ENCODE measurements at regions not wholly inside any gene's neighbourhood (a gene's known extent, or its start where the extent isn't known, plus 50 kb on each side); places are given as distances from the start of the nearest gene placed in this dataset.

DNA sequence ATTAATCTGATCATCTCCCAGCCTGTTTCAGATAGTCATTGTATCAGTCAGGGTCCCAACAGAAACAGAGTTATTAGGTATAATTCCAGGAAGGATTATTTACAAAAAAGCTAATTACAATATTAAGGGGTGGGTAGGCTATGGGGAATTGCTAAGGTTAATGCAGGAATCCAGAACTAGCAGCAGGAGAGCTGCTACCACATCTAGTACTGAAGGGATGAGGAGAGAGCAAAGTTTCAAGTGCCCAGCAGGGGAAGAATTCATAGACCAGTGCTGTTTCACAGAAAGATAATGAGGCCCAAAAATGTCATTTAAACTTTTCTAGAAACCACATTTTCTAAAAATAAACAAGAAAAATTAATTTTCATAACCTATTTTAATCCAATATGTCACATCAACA lies 284.2 kb downstream of the HACE1 start:
- no peak for TF ChIP-seq POLR2A (IDR thresholded peaks at IDR 0.05; ENCODE audit: low read length)
- TF ChIP-seq GATA1 (IDR thresholded peaks at IDR 0.05; ENCODE audit: low read depth, low read length): no peak

DNA sequence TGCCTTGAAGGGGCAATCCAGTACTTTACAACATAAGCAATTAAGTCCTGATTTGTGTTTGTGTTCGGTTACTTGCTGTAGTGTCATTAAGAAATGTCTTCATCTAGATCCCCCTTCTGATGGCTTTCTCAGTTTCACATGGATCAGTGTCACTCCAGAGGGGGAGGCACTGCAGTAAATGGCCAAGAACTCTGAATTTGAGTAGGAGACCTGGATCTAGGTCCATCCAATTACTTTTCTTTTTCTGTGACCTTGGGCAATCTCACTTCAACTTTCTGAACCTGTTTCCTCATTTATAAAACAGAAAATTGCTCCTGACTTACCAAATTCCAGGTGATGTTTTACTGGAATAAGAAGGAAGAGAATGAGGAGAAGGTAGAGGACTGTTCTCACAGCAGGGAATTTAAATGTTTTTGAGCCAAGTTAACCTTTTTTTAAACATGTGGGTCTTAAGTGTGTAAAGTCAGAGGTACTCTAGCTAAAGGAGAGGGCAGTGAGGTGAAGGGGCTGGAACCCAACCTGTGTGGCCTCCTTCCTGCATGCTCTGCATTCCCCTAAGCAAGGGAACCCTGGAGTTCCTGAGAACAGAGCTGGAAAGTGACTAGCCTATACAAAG lies 285.5 kb downstream of the HACE1 start:
- TF ChIP-seq GATA1 (IDR thresholded peaks at IDR 0.05; ENCODE audit: low read depth, low read length): no peak
- TF ChIP-seq POLR2A (IDR thresholded peaks at IDR 0.05; ENCODE audit: low read length): no peak
- no peak for DNase-seq

More for the DNA sequence above, 284.2 kb downstream of the HACE1 start:
- no peak for DNase-seq

DNA sequence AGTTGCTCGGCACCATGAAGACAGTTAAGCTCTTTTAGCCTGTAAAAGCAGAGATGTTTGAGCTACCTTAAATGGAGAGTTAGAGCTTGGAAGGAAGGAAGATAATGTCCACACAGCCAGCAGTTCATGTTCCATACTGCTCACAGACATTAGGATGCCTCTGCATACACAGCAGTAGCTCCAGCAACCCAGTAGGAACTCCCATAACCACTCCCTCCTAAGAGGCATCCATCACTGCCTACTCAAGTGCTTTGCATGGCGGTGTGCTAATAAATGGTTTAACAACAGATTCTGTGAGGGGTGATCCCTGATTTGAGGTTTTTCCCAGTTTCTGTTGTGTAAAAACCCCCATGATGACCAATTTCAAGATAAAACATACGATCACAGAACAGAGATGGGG lies 286.4 kb downstream of the HACE1 start:
- no peak for DNase-seq
- TF ChIP-seq GATA1 (IDR thresholded peaks at IDR 0.05; ENCODE audit: low read depth, low read length) (no peak), POLR2A (IDR thresholded peaks at IDR 0.05; ENCODE audit: low read length) (no peak)

DNA sequence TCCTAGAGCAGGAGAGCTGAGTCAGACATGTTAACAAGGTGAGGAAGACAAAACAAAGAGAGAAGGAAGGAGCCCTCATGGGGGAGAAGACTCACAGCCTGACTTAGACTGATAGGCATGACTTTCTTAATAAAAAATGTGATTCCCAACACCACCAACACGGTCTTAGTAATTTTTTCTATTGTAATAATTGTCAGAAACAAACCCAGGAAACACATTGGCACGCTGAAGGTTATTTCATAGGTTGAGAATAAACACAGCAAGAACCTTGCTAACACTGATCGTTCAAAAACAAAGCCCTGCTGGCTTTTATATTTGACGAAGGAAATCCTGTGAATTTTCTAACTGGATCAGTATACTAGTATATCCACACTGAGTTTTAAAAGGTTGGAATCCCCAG lies 286.8 kb downstream of the HACE1 start:
- TF ChIP-seq GATA1 (IDR thresholded peaks at IDR 0.05; ENCODE audit: low read depth, low read length) (no peak), POLR2A (IDR thresholded peaks at IDR 0.05; ENCODE audit: low read length) (no peak)
- DNase-seq: no peak

DNA sequence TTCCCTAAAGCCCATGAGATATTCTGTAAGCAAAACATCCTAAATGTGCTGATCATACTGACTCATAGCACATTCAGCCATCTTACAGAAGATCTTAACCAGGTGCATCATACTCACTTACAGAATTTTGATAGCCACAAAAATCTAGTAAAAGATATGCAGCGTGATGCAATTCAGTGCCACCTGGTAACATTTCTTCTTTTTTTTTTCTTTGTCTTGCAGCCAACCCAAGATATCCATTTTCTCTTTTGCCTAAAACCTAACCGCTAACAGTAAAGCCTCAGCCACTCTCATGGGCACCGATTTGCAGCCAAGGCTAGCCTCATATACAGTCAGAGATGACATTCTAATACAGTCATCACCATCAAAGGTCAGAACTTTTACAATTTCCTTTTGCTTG lies 293.3 kb downstream of the HACE1 start:
- no peak for TF ChIP-seq POLR2A (IDR thresholded peaks at IDR 0.05; ENCODE audit: low read length)
- TF ChIP-seq GATA1 (IDR thresholded peaks at IDR 0.05; ENCODE audit: low read depth, low read length): no peak

DNA sequence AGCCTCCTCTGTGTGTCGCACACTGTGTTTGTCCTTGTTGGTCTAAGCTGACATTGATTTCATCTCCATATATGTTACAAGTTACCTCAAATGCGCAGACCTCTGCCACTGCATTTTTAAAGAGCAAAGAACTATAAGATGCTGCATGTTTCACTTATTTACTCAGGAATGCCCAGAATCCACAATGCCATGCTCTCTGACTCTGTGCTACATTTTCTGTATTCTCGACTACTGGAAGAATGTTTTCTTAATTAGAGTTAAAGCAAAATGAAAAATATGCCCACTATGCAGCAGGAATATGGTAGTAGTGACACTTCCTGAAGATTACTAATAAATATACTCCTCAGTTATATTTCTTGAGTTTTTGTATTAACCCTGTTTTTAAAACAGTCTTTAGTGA lies 296.4 kb downstream of the HACE1 start:
- DNase-seq: no peak
- TF ChIP-seq POLR2A (IDR thresholded peaks at IDR 0.05; ENCODE audit: low read length): no peak
- no peak for TF ChIP-seq GATA1 (IDR thresholded peaks at IDR 0.05; ENCODE audit: low read depth, low read length)

More for the DNA sequence above, 293.3 kb downstream of the HACE1 start:
- no peak for DNase-seq

DNA sequence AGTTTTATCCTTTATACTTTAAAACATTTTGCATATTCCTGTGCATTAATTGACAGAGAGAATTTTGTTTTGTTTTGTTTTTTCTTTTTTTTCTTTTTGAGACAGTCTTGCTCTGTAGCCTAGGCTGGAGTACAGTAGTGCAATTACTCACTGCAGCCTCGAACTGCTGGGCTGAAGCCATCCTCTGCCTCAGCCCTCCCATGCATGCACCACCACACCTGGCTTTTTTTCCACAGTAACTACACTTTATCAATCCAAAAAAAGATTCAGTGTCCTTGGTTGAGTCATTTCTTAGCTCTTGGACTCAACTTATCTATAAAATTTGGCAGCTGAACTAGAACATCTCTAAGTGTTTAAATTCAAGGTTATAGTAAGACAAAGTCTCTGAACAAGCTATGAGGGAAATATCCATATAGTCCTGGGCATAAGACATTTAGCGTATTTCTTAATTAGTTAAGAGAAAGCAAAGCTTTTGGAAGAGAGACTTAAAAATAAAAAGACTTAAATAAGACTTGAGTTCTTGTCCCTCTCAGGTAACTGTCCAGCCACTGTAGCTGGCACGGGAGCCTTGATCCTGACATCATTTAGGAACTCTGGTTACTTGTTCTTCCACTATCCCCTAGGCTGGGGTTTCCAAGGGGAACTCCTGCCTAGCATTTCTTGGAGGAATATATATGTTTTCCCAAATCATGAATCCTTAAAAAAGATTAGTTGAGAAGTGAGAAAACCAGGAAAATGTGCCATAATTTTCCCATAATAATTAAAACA lies 300.1 kb downstream of the HACE1 start:
- no peak for TF ChIP-seq POLR2A (IDR thresholded peaks at IDR 0.05; ENCODE audit: low read length)
- TF ChIP-seq GATA1 (IDR thresholded peaks at IDR 0.05; ENCODE audit: low read depth, low read length): no peak
- DNase-seq: no peak

DNA sequence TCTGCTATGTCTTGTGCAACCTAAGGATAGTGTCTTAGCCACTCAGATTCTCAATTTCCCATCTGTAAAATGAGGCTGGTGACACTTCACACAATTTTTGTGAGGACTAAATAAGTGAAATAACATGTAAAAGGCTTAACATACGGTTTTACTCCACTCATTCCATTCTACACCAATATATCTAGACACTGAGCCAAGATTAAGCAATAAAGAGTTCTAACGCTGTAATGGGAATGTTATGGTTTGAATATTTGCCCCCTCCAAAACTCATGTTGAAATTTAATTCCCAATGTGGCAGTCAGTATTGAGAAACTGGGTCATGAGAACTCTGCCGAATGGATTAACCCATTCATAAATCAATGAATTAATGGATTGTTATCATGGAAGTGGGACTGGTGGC lies 301.0 kb downstream of the HACE1 start:
- no peak for DNase-seq
- TF ChIP-seq GATA1 (IDR thresholded peaks at IDR 0.05; ENCODE audit: low read depth, low read length): no peak
- TF ChIP-seq POLR2A (IDR thresholded peaks at IDR 0.05; ENCODE audit: low read length): no peak

DNA sequence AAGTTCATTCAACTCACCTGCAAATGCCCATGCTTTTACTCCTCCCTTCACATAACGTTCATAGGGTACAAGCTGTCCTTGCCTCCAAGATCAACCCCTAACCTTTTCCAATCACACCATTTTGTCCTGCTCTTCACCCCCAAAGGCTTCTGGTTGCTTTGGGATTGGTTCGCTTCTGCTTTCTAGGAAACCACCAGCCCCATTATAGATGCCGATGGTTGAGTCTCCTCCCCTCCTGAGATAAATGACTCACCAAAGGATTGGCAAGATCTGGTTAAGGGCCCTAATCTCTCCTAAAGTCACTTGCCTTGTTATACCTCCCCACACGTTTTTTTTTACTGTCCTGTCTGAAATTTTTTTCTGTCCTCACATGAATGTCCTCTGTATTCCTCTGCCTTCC lies 311.4 kb downstream of the HACE1 start:
- DNase-seq: no peak
- TF ChIP-seq POLR2A (IDR thresholded peaks at IDR 0.05; ENCODE audit: low read length) (no peak), GATA1 (IDR thresholded peaks at IDR 0.05; ENCODE audit: low read depth, low read length) (no peak)

DNA sequence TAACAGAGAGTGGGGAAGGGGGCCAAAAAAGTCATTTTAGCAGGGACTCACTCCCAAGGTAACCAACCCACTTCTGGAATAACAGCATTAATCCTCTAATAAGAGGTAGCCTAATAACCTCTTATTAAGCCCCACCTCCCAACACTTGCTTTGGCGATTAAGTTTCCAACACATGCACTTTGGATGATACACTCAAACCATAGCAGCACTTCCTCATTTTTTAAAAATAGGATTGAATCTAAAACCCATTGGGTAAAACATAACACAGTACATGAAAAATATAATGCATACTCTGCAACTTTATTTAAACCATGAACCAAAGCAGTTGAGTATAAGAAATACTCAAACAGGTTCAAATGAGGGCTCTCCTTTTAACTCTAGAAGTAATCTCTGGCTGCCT lies 318.3 kb downstream of the HACE1 start:
- no peak for TF ChIP-seq GATA1 (IDR thresholded peaks at IDR 0.05; ENCODE audit: low read depth, low read length)
- no peak for TF ChIP-seq POLR2A (IDR thresholded peaks at IDR 0.05; ENCODE audit: low read length)
- no peak for DNase-seq

DNA sequence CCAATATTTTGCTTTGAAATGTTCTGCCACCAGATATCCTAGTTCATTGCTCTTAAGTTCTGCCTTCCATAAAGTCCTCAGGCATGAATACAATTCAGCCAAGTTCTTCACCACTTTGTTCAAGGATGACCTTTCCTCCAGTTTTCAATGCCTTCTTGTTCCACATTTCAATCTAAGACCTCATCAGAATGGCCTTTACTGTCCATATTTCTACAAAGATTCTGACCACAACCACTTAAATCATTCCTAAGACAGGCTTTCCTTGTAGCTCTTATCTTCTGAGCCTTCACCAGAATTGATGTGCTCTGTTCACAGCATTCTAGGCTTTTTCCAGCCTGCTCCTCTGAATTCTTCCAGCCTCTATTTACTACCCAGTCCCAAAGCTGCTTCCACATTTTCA lies 319.0 kb downstream of the HACE1 start:
- TF ChIP-seq GATA1 (IDR thresholded peaks at IDR 0.05; ENCODE audit: low read depth, low read length): no peak
- no peak for TF ChIP-seq POLR2A (IDR thresholded peaks at IDR 0.05; ENCODE audit: low read length)
- DNase-seq: no peak

DNA sequence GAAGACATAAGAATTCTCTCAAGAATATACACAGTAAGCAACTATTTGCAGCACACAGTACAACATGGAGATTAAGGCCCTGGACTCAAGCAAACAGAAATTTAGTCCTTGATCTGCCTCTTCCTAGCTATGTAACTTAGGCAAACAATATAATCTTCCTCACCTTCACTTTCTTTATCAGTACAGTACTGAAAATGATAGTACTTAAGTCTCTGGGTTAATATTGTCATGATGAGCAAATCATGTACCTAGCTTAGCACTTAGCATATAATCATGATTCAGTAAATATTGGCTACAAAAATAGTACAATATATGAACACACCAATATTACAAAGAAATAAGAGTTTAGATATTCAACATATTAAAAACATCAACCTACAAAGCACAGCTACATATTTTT lies 320.5 kb downstream of the HACE1 start:
- no peak for DNase-seq
- no peak for TF ChIP-seq POLR2A (IDR thresholded peaks at IDR 0.05; ENCODE audit: low read length)

DNA sequence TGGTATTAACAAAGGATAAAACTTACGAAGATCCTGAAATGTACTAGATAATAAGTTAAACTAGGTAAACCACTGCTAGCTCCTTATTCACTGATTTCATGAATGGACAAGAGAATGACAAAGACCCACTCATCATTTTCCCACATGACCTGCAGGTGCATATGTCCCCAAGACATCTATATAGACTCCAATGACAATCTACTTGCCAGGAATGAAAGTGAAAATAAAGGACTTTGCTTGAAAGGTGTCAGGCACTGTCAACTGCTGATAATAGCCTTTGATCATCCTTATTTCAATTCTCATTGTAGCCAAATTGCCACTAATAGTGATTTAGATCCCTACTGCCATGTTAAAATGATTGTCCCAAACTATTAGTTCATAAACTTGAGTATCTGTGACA lies 321.8 kb downstream of the HACE1 start:
- DNase-seq: no peak
- no peak for TF ChIP-seq POLR2A (IDR thresholded peaks at IDR 0.05; ENCODE audit: low read length)
- no peak for TF ChIP-seq GATA1 (IDR thresholded peaks at IDR 0.05; ENCODE audit: low read depth, low read length)

DNA sequence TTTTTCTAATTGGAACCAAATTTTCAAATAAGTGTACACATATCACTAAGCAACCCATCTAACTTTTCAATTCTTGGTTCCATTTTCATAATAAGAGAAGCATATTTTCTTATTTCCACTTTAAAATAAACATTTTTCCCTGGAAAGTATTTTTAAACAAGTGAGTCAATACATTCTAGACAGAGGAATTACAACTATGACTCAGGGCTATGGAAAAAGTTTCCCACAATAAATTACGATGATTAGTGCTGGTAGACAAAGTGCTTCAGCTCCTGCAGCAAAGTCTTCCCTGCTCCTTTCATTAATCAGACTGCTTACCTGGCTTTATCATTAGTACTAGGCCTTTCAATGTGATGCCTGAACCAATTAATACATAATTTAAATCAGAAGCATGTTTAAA lies 322.5 kb downstream of the HACE1 start:
- TF ChIP-seq POLR2A (IDR thresholded peaks at IDR 0.05; ENCODE audit: low read length) (no peak), GATA1 (IDR thresholded peaks at IDR 0.05; ENCODE audit: low read depth, low read length) (no peak)
- no peak for DNase-seq

DNA sequence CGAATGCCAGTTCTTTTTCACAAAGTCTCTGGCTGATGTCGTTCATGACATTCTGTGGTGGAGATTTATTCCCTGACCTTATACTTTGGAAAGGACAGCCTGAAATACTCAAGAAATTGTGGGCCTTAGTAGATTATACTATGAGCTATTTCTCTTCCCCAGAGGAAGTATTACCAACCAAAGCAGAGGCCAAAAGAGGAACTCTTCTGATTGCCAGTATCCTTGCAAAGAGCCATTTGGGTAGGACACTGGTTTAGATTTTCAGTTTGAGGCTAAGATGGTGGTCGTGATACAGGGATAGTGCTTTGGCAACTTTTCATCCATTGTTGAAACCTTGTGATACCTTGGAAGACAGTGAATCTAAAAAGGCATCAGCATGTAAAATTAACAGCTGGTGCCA lies 327.3 kb downstream of the HACE1 start:
- DNase-seq: no peak
- no peak for TF ChIP-seq POLR2A (IDR thresholded peaks at IDR 0.05; ENCODE audit: low read length)
- TF ChIP-seq GATA1 (IDR thresholded peaks at IDR 0.05; ENCODE audit: low read depth, low read length): no peak
